ENCODE measurements at regions not wholly inside any gene's neighbourhood (a gene's known extent, or its start where the extent isn't known, plus 50 kb on each side); places are given as distances from the start of the nearest gene placed in this dataset.

GRCh38 chr6:222468-222867, 69.8 kb upstream of the DUSP22 start:
- Histone ChIP-seq H3K4me1 (ENCODE audit: control insufficient read depth in 1 of 2, insufficient read depth in 2 of 2, low read length in 2 of 2) (no peaks in the 10 kb centered on the region), H3K9ac (ENCODE audit: low read length) (no peak overlapping the region)
- intact Hi-C loops (cut with micrococcal nuclease) = no loop called here

More at GRCh38 chr6:222468-222867, 69.8 kb upstream of the DUSP22 start:
- no TSS peak for BruUV-seq (replicated peaks)
- no peaks in the 10 kb centered on the region for H3K9me3 ChIP-seq (ENCODE audit: control insufficient read depth in 1 of 2, insufficient read depth in 1 of 2, low read depth in 1 of 2, low read length in 2 of 2)
- ChIA-PET CTCF (no interaction called here), RAD21 (ENCODE audit: low non-redundant PET in 1 of 2, low total read pairs in 2 of 2, uncharacterized antibody in 2 of 2, unreplicated experiment in 2 of 2) (no interaction called here), POLR2A (no interaction called here)
- H3K4me3 ChIP-seq (replicated peaks in 1 of 2; ENCODE audit: low read depth in 1 of 2, low read length in 2 of 2) = no peak overlapping the region
- no peak overlapping the region for H3K4me2 ChIP-seq (ENCODE audit: low read length)
- no peak for TF ChIP-seq ZNF274 (IDR thresholded peaks at IDR 0.05; ENCODE audit: low read depth, low read length)
- TF ChIP-seq SRF (IDR thresholded peaks at IDR 0.05; ENCODE audit: low read depth) = no peak
- no peak for TF ChIP-seq ZBTB33 (IDR thresholded peaks at IDR 0.05; ENCODE audit: extremely low read depth, insufficient replicate concordance, low read length)
- TF ChIP-seq EGR1 (IDR thresholded peaks at IDR 0.05; ENCODE audit: low read depth) = no peak
- no peak for TF ChIP-seq FOSL1 (IDR thresholded peaks at IDR 0.05; ENCODE audit: low read depth)
- no peak for TF ChIP-seq EZH2phosphoT487 (IDR thresholded peaks at IDR 0.05; ENCODE audit: borderline replicate concordance)
- no peak for TF ChIP-seq POLR2AphosphoS5 (IDR thresholded peaks at IDR 0.05; ENCODE audit: low read depth, low read length)
- no peak for TF ChIP-seq SP1 (IDR thresholded peaks at IDR 0.05; ENCODE audit: low read depth)
- TF ChIP-seq YY1 (IDR thresholded peaks at IDR 0.05; ENCODE audit: extremely low read depth, insufficient replicate concordance, low read depth, low read length) = no peak
- TF ChIP-seq, protein P1, sequence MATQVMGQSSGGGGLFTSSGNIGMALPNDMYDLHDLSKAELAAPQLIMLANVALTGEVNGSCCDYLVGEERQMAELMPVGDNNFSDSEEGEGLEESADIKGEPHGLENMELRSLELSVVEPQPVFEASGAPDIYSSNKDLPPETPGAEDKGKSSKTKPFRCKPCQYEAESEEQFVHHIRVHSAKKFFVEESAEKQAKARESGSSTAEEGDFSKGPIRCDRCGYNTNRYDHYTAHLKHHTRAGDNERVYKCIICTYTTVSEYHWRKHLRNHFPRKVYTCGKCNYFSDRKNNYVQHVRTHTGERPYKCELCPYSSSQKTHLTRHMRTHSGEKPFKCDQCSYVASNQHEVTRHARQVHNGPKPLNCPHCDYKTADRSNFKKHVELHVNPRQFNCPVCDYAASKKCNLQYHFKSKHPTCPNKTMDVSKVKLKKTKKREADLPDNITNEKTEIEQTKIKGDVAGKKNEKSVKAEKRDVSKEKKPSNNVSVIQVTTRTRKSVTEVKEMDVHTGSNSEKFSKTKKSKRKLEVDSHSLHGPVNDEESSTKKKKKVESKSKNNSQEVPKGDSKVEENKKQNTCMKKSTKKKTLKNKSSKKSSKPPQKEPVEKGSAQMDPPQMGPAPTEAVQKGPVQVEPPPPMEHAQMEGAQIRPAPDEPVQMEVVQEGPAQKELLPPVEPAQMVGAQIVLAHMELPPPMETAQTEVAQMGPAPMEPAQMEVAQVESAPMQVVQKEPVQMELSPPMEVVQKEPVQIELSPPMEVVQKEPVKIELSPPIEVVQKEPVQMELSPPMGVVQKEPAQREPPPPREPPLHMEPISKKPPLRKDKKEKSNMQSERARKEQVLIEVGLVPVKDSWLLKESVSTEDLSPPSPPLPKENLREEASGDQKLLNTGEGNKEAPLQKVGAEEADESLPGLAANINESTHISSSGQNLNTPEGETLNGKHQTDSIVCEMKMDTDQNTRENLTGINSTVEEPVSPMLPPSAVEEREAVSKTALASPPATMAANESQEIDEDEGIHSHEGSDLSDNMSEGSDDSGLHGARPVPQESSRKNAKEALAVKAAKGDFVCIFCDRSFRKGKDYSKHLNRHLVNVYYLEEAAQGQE (IDR thresholded peaks at IDR 0.05; ENCODE audit: low read depth) = no peak
- TF ChIP-seq RAD21 (IDR thresholded peaks at IDR 0.05; ENCODE audit: low read depth) = no peak
- TF ChIP-seq, protein P2, sequence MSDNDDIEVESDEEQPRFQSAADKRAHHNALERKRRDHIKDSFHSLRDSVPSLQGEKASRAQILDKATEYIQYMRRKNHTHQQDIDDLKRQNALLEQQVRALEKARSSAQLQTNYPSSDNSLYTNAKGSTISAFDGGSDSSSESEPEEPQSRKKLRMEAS (IDR thresholded peaks at IDR 0.05) = no peak
- no peak for TF ChIP-seq CBX3 (IDR thresholded peaks at IDR 0.05; ENCODE audit: low read depth)
- H3K9me2 ChIP-seq (ENCODE audit: insufficient read depth) = no peaks in the 10 kb centered on the region
- H2AFZ ChIP-seq (ENCODE audit: low read depth, low read length, poor library complexity, severe bottlenecking) = no peak overlapping the region
- H3K27me3 ChIP-seq (ENCODE audit: insufficient read depth, low read length) = peaks cover 11% of the 10 kb centered on the region; the same call in 1 of the 2 replicates
- H3K36me3 ChIP-seq (ENCODE audit: control insufficient read depth in 1 of 2, insufficient read depth in 2 of 2, low read length in 2 of 2) = no peaks in the 10 kb centered on the region
- H4K20me1 ChIP-seq (ENCODE audit: insufficient read depth) = no peaks in the 10 kb centered on the region
- no peak for DNase-seq (ENCODE audit: low read depth, low spot score)
- no peaks in the 10 kb centered on the region for H3K79me2 ChIP-seq (ENCODE audit: insufficient read depth, low read length)
- ATAC-seq = no peak
- no peak overlapping the region for H3K27ac ChIP-seq (ENCODE audit: low read depth, low read length)

Measured in HCT116 (cell line).